ENCODE measurements at regions not wholly inside any gene's neighbourhood (a gene's known extent, or its start where the extent isn't known, plus 50 kb on each side); places are given as distances from the start of the nearest gene placed in this dataset.
A peak's percentile ranks its signal among the peaks of the same experiment; 100 is the strongest.

- intact Hi-C loops (cut with DNase I), result no loop called here
- TF ChIP-seq, protein P1, sequence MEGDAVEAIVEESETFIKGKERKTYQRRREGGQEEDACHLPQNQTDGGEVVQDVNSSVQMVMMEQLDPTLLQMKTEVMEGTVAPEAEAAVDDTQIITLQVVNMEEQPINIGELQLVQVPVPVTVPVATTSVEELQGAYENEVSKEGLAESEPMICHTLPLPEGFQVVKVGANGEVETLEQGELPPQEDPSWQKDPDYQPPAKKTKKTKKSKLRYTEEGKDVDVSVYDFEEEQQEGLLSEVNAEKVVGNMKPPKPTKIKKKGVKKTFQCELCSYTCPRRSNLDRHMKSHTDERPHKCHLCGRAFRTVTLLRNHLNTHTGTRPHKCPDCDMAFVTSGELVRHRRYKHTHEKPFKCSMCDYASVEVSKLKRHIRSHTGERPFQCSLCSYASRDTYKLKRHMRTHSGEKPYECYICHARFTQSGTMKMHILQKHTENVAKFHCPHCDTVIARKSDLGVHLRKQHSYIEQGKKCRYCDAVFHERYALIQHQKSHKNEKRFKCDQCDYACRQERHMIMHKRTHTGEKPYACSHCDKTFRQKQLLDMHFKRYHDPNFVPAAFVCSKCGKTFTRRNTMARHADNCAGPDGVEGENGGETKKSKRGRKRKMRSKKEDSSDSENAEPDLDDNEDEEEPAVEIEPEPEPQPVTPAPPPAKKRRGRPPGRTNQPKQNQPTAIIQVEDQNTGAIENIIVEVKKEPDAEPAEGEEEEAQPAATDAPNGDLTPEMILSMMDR (IDR thresholded peaks at IDR 0.05), result no peak
- Histone ChIP-seq H3K4me3 (no peak overlapping the region), H3K36me3 (no peaks in the 10 kb centered on the region), H3K4me1 (no peaks in the 10 kb centered on the region), H3K27me3 (no peaks in the 10 kb centered on the region), H3K27ac (no peak overlapping the region), H3K9me3 (no peaks in the 10 kb centered on the region)
- no peak for ATAC-seq
- no peak for DNase-seq
Measured at GRCh38 chr2:4903656-4904348, 788.4 kb upstream of the SOX11 start.

DNA sequence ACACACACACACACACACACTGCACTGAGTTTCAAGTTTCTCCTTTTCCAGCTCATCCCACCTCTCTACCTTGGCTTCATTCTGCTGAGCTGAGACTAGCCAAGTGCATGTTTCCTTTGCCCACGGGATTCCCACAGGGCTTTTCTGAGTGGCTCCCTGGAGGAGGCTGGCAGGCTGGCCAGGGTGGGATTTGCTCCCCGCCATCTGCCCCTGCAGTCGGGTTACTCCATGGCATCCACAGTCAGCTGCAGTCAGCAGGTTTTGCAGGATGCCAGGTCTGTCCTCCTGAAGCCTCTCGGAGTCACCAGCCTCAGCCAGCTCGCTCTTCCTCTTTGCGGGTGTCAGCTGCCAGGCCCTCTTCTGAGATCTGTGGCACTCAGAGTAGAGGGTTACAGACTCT is 783.7 kb upstream of the SOX11 start:
- intact Hi-C loops (cut with DNase I), result no loop called here
- Histone ChIP-seq H3K27me3 (no peaks in the 10 kb centered on the region), H3K4me1 (no peaks in the 10 kb centered on the region)

DNA sequence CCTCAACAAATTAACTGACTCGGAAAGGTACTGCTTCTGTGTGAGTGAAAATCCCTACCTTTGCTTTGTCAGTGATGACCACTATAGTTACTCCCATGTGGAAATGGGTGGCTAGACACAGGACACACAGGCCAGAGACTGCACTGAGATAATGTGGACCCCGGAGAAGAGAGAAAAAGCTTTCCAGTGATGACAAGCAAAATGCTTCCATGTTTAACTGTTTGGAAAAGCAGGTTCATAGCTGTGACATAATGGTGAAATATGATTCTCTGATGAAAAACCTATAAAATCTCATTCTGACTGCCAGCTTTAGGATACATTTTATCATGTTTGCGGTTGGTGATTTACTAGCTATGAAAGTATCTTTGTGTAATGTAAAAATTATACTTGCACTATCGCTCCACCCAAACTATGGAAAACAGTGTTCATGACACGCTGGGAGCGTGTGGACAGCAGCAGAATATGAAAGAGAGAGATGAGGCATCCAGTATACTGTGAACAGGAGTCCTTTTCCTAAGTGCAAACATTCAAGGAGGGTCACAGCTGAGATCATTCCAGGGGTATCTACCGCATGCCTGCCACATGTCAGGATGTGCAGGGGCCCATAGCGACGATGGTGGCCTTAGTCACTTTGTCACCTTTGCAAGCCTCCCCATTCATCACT is 782.7 kb upstream of the SOX11 start:
- Histone ChIP-seq H3K4me3 (no peak overlapping the region), H3K27me3 (no peaks in the 10 kb centered on the region), H3K4me1 (no peaks in the 10 kb centered on the region), H3K9me3 (no peaks in the 10 kb centered on the region), H3K36me3 (no peaks in the 10 kb centered on the region), H3K27ac (no peak overlapping the region)
- DNase-seq, result no peak
- no peak for ATAC-seq
- intact Hi-C loops (cut with DNase I), result no loop called here
- TF ChIP-seq, protein P1 (IDR thresholded peaks at IDR 0.05), result no peak

More for the DNA sequence above, 783.7 kb upstream of the SOX11 start:
- Histone ChIP-seq H3K27ac (no peak overlapping the region), H3K36me3 (no peaks in the 10 kb centered on the region), H3K9me3 (no peaks in the 10 kb centered on the region), H3K4me3 (no peak overlapping the region)
- DNase-seq (no peak), ATAC-seq (no peak)
- TF ChIP-seq, protein P1 (IDR thresholded peaks at IDR 0.05), result no peak

GRCh38 chr2:4914036-4914435 is 778.1 kb upstream of the SOX11 start:
- TF ChIP-seq, protein P1 (IDR thresholded peaks at IDR 0.05), result no peak
- no peak for ATAC-seq
- DNase-seq, result no peak
- Histone ChIP-seq H3K4me1 (no peaks in the 10 kb centered on the region), H3K36me3 (no peaks in the 10 kb centered on the region), H3K9me3 (no peaks in the 10 kb centered on the region), H3K27me3 (no peaks in the 10 kb centered on the region), H3K4me3 (no peak overlapping the region), H3K27ac (no peak overlapping the region)
- intact Hi-C loops (cut with DNase I), result no loop called here

GRCh38 chr2:4914551-4914950 is 777.6 kb upstream of the SOX11 start:
- Histone ChIP-seq H3K27ac (no peak overlapping the region), H3K4me3 (no peak overlapping the region), H3K9me3 (no peaks in the 10 kb centered on the region), H3K4me1 (no peaks in the 10 kb centered on the region), H3K36me3 (no peaks in the 10 kb centered on the region), H3K27me3 (no peaks in the 10 kb centered on the region)
- DNase-seq, result no peak
- TF ChIP-seq, protein P1 (IDR thresholded peaks at IDR 0.05), result no peak
- intact Hi-C loops (cut with DNase I), result no loop called here
- peak; percentile 42 for ATAC-seq

Measured in upper lobe of right lung (tissue), 1 donor.